Brain microvascular endothelial cell (primary cell): ENCODE measurements at regions not wholly inside any gene's neighbourhood (a gene's known extent, or its start where the extent isn't known, plus 50 kb on each side); places are given as distances from the start of the nearest gene placed in this dataset.

ENCODE experiments used
- DNase-seq: peaks from one replicate; pipeline ENCODE4 v3.0.0-alpha.2; 2020
- H3K27ac ChIP-seq: fragments of 250-450 bp; sonication (Bioruptor Pico); 2 replicates; pipeline ENCODE4 v1.5.1; 2020; ENCODE audit warnings: mild to moderate bottlenecking, moderate library complexity
- H3K27me3 ChIP-seq: fragments of 250-450 bp; sonication (Bioruptor Pico); replicated peaks from 2 replicates; pipeline ENCODE4 v1.5.1; 2020; ENCODE audit warnings: mild to moderate bottlenecking
- H3K36me3 ChIP-seq: fragments of 250-450 bp; sonication (Bioruptor Pico); replicated peaks from 2 replicates; pipeline ENCODE4 v1.5.1; 2020; ENCODE audit warnings: mild to moderate bottlenecking
- H3K4me3 ChIP-seq: 2 replicates; pipeline ENCODE4 v1.5.1; 2011; ENCODE audit warnings: low read depth, mild to moderate bottlenecking, control low read depth, low read length, moderate library complexity
- in situ Hi-C: cut with HindIII; loops from 2 replicates; pipeline ENCODE4 v1.10.0; 2017; ENCODE audit warnings: low sequenced_read_pairs, low pct_ligation_motif_present
- TF ChIP-seq, protein P1 (sequence below): IDR thresholded peaks from 2 replicates; pipeline ENCODE4 v1.5.1; 2011; ENCODE audit warnings: low read depth, mild to moderate bottlenecking, moderate library complexity, low read length, control low read depth, inconsistent platforms; ENCODE audit errors: missing control alignments

DNA sequence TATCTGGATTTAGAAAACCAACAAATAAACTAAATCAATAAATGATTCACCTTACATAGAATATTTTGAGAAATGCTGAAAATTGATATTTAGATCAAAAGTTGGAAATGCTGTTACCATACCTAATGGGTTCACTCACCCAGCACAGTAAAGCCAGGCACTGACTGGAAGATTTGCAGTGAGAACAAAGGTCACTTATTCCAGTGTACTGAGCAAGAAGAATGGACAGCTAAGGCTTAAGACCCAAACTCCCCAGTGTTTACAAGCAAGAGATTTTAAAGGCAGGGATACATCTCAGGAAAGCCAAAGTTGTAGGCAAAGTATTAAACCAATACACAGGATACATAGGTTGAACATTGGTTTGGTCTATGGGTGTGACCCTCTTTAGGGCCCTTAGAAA is 523.9 kb upstream of the PCDH9 start:
- H3K4me3 ChIP-seq: no peak overlapping the region
- TF ChIP-seq, protein P1, sequence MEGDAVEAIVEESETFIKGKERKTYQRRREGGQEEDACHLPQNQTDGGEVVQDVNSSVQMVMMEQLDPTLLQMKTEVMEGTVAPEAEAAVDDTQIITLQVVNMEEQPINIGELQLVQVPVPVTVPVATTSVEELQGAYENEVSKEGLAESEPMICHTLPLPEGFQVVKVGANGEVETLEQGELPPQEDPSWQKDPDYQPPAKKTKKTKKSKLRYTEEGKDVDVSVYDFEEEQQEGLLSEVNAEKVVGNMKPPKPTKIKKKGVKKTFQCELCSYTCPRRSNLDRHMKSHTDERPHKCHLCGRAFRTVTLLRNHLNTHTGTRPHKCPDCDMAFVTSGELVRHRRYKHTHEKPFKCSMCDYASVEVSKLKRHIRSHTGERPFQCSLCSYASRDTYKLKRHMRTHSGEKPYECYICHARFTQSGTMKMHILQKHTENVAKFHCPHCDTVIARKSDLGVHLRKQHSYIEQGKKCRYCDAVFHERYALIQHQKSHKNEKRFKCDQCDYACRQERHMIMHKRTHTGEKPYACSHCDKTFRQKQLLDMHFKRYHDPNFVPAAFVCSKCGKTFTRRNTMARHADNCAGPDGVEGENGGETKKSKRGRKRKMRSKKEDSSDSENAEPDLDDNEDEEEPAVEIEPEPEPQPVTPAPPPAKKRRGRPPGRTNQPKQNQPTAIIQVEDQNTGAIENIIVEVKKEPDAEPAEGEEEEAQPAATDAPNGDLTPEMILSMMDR: no peak
- H3K27ac ChIP-seq: no peak overlapping the region
- in situ Hi-C loops: no loop called here
- H3K36me3 ChIP-seq: no peaks in the 10 kb centered on the region
- DNase-seq: no peak
- H3K27me3 ChIP-seq: no peaks in the 10 kb centered on the region

DNA sequence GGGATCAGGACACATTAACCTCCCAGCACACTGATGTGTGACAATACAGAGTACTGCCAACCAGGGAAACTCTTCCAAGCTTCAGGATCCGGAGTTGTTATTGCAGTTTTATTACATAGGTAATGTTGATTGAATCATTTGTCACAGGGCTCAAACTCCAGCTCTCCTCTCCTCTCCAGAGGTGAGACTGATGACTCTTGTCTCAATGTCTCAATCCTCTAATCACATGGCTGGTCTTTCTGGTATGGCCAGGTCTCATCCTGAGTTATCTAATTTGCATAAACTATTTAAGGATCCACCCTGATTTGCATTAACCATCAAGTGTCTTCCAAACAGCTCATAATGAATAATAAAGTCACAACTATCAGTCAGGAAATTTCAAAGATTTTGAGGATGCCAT is 522.6 kb upstream of the PCDH9 start:
- Histone ChIP-seq H3K36me3 (no peaks in the 10 kb centered on the region), H3K27me3 (no peaks in the 10 kb centered on the region), H3K27ac (no peak overlapping the region), H3K4me3 (no peak overlapping the region)
- in situ Hi-C loops: no loop called here
- TF ChIP-seq, protein P1: no peak
- DNase-seq: no peak

DNA sequence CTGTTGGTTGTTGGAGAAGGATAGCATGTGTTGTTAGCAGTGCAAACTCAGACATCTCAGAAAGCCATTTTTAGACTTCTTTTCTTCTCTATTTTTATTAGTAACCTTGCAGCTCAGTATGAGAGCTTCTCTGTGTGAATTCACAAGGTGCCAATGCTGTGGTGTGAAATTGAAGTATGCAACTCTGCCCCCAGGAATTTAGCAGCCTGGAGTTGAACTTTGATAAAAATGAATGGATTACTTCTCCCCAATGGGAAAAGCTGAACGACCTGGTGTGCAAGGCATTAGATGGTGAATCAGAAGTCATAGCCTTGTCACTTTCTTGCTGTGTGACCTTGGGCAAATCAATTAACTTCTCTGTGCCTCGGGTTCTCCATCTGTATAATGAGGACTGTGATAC is 512.3 kb upstream of the PCDH9 start:
- H3K27me3 ChIP-seq: no peaks in the 10 kb centered on the region
- no peak overlapping the region for H3K4me3 ChIP-seq
- in situ Hi-C loops: no loop called here
- TF ChIP-seq, protein P1: no peak
- H3K27ac ChIP-seq: no peak overlapping the region
- no peaks in the 10 kb centered on the region for H3K36me3 ChIP-seq
- DNase-seq: no peak

DNA sequence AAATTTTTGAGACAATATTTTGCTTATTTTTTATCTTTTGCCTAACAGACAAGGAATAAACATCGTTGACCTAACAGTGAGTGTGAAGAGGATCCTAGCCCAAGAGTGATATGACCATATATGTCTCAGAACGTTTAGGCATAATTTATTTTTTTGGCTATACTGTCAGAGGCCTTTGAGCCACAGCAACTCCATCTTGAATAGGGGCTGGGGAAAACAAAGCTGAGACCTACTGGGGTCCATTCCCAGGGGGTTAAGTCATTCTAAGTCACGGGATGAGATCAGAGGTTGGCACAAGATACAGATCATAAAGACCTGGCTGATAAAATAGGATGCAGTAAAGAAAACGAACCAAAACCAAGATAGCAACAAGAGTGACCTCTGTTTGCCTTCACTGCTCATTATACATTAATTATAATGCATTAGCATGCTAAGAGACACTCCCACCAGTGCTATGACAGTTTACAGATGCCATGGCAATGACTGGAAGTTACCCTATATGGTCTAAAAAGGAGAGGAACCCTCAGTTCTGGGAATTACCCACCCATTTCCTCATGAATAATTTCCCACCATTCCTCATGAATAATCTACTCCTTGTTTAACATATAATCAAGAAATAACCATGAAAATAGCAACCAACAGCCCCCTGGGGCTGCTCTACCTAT is 510.9 kb upstream of the PCDH9 start:
- no peaks in the 10 kb centered on the region for H3K36me3 ChIP-seq
- no peak overlapping the region for H3K4me3 ChIP-seq
- TF ChIP-seq, protein P1: no peak
- no peak overlapping the region for H3K27ac ChIP-seq
- in situ Hi-C loops: no loop called here
- DNase-seq: no peak
- no peaks in the 10 kb centered on the region for H3K27me3 ChIP-seq

DNA sequence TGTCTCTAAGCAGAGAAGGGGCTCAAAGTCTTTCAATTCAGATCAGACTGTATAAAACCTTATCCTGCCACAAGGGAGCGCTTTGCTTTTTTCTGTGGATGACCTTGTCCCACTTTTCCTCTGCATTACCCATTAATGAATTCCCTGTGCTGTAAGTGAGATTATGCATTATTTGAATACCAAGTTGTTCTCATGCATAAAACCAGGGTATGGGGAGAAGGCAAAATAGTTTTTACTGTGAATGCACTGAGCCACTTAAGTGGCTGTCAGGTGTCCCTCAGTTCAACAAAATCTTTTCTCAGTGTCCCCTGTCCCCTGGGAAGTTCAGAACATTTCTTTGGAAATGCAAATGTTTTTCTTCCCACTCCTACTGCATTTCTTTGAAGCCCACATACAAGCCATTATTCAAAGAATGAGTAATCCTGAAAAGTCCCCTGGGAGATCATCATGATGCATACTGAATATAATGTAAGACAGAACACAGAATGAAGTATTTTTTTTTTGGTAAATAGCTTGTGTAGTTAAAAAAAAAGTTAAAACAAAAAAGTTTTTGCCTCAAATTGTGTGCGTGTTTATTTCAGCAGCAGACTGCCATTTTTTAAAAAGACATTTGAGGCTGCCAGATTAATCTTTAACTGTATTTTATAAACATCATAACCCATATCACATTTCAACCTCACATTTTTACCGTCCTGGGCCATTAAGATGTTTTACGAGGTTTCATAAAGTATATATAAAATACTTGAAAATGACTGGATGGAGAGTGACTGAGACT is 506.7 kb upstream of the PCDH9 start:
- TF ChIP-seq, protein P1: peak; percentile 68
- Histone ChIP-seq H3K27me3 (no peaks in the 10 kb centered on the region), H3K36me3 (no peaks in the 10 kb centered on the region), H3K4me3 (no peak overlapping the region), H3K27ac (peak overlapping the region; percentile 49)
- in situ Hi-C loops: no loop called here
- DNase-seq: peak; percentile 81

DNA sequence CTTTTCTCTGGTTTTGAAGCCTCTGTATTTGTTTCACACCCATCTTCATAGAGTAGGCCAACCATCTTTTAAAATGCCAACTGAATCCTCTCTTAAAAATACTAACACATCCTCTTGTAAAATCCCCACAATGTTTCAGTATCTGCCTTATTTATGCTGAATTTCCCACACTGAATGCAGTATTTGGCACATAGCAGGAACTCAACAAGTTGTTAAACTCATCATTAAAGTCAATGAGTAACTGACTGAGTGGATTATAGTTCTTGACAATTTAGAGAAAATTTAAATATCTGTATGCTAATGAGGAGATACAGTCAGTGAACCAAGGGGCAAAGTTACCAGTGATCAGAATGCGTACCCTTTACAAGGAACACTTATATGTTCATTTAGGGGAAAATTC is 505.5 kb upstream of the PCDH9 start:
- H3K4me3 ChIP-seq: no peak overlapping the region
- H3K36me3 ChIP-seq: no peaks in the 10 kb centered on the region
- in situ Hi-C loops: no loop called here
- TF ChIP-seq, protein P1: no peak
- no peak overlapping the region for H3K27ac ChIP-seq
- H3K27me3 ChIP-seq: no peaks in the 10 kb centered on the region
- no peak for DNase-seq
